OCI-LY7 (cell line): ENCODE measurements at regions not wholly inside any gene's neighbourhood (a gene's known extent, or its start where the extent isn't known, plus 50 kb on each side); places are given as distances from the start of the nearest gene placed in this dataset.

Experiments
- BruUV-seq: library from RNA; stranded (reverse); fragments of 400-500 nt; replicated peaks from 2 replicates; lab custom pipeline; 2021; lab: Mats Ljungman, UMichigan
- CTCF ChIA-PET: fragments of 300-600 bp; sonication (Branson Sonifier 250); formaldehyde crosslinking; loops from one replicate; lab custom pipeline; 2022; ENCODE audit warnings: antibody characterized with exemption; ENCODE audit not compliant: unreplicated experiment; lab: Charles Lee
- POLR2A ChIA-PET: fragments of 300-600 bp; sonication (Branson Sonifier 250); formaldehyde crosslinking; loops from one replicate; lab custom pipeline; 2022; ENCODE audit warnings: antibody characterized with exemption; lab: Charles Lee
- DNase-seq: peaks from one replicate; pipeline ENCODE4 v3.0.0-alpha.2; 2015; ENCODE audit warnings: low spot score
- H2AFZ ChIP-seq: fragments of 200-600 bp; sonication (generic), shearing (Covaris generic); 2 replicates; pipeline ENCODE4 v1.6.1; 2014; ENCODE audit warnings: mild to moderate bottlenecking, antibody characterized with exemption, low read length, moderate library complexity
- H3K27ac ChIP-seq: fragments of 200-600 bp; sonication (generic); 2 replicates; pipeline ENCODE4 v1.5.1; 2014; ENCODE audit warnings: mixed run types, low read depth, mild to moderate bottlenecking, moderate library complexity, low read length, inconsistent platforms; ENCODE audit not compliant: poor library complexity, severe bottlenecking
- H3K36me3 ChIP-seq: fragments of 200-600 bp; sonication (generic); 2 replicates; pipeline ENCODE4 v1.6.1; 2014; ENCODE audit warnings: mild to moderate bottlenecking, antibody characterized with exemption, low read length, moderate library complexity, mixed read lengths; ENCODE audit not compliant: insufficient read depth
- H3K4me1 ChIP-seq: fragments of 200-600 bp; sonication (generic); 2 replicates; pipeline ENCODE4 v1.5.1; 2014; ENCODE audit warnings: mild to moderate bottlenecking, low read length; ENCODE audit not compliant: insufficient read depth, poor library complexity, severe bottlenecking
- H3K4me2 ChIP-seq: fragments of 200-600 bp; sonication (generic); 2 replicates; pipeline ENCODE4 v1.6.1; 2014; ENCODE audit warnings: mild to moderate bottlenecking, low read length
- H3K4me3 ChIP-seq: fragments of 200-600 bp; sonication (generic); 2 replicates; pipeline ENCODE4 v1.5.1; 2014; ENCODE audit warnings: mild to moderate bottlenecking, low read depth, low read length; ENCODE audit not compliant: poor library complexity, severe bottlenecking
- H3K79me2 ChIP-seq: fragments of 200-600 bp; sonication (generic); 2 replicates; pipeline ENCODE4 v1.6.1; 2016; ENCODE audit warnings: low read depth, mild to moderate bottlenecking, low read length, moderate library complexity, mixed read lengths; ENCODE audit not compliant: insufficient read depth
- H3K9me2 ChIP-seq: fragments of 200-600 bp; sonication (generic); 2 replicates; pipeline ENCODE4 v1.6.1; 2016; ENCODE audit warnings: mild to moderate bottlenecking, low read length, mixed read lengths; ENCODE audit not compliant: insufficient read depth
- H3K9me3 ChIP-seq: fragments of 200-600 bp; sonication (generic); 2 replicates; pipeline ENCODE4 v1.6.1; 2014; ENCODE audit warnings: mild to moderate bottlenecking, mixed run types, low read length, mixed read lengths
- H4K20me1 ChIP-seq: fragments of 200-600 bp; sonication (generic); 2 replicates; pipeline ENCODE4 v1.6.1; 2014; ENCODE audit warnings: mild to moderate bottlenecking, antibody characterized with exemption, low read length, moderate library complexity, mixed read lengths; ENCODE audit not compliant: insufficient read depth
- EZH2phosphoT487 ChIP-seq: fragments of 200-600 bp; sonication (generic); IDR thresholded peaks from 2 replicates; pipeline ENCODE4 v1.6.1; 2018; ENCODE audit warnings: low read depth, borderline replicate concordance, mild to moderate bottlenecking, mixed run types, antibody characterized with exemption, low read length, moderate library complexity, mixed read lengths
- intact Hi-C: fragments of 100-400 bp; cut with micrococcal nuclease; formaldehyde crosslinking; loops from one replicate; pipeline ENCODE4 v1.10.0; 2022; ENCODE audit not compliant: unreplicated experiment
- TF ChIP-seq, protein P1 (sequence below): fragments of 200-600 bp; sonication (generic); conservative IDR thresholded peaks from 2 replicates; pipeline ENCODE4 v1.5.1; 2014; ENCODE audit warnings: mild to moderate bottlenecking, antibody characterized with exemption, low read length, moderate library complexity, mixed read lengths

DNA sequence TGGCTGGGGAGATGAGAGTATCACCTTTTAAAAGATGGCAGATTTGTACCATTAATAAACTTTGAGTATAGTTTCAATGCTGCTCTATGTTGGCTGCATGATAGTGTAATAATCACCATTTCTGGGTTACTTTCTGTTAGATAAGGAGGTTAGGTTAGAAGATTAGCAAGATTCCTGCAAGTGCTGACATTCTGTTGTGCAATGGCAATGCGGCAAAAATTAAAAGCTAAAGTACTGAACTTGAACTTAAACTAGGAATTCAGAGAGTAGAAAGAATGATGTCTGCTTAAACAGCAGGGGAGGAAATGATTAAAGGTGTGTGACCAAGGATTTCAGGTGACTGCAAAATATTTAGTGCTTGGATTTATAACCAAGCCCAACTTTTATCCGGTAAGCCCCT, 399.8 kb upstream of the MON1B start:
- H3K4me3 ChIP-seq = no peak overlapping the region
- H3K27ac ChIP-seq = no peak overlapping the region
- no peak for DNase-seq
- no TSS peak for BruUV-seq
- H3K79me2 ChIP-seq = no peaks in the 10 kb centered on the region
- H3K4me2 ChIP-seq = no peak overlapping the region
- TF ChIP-seq, protein P1, sequence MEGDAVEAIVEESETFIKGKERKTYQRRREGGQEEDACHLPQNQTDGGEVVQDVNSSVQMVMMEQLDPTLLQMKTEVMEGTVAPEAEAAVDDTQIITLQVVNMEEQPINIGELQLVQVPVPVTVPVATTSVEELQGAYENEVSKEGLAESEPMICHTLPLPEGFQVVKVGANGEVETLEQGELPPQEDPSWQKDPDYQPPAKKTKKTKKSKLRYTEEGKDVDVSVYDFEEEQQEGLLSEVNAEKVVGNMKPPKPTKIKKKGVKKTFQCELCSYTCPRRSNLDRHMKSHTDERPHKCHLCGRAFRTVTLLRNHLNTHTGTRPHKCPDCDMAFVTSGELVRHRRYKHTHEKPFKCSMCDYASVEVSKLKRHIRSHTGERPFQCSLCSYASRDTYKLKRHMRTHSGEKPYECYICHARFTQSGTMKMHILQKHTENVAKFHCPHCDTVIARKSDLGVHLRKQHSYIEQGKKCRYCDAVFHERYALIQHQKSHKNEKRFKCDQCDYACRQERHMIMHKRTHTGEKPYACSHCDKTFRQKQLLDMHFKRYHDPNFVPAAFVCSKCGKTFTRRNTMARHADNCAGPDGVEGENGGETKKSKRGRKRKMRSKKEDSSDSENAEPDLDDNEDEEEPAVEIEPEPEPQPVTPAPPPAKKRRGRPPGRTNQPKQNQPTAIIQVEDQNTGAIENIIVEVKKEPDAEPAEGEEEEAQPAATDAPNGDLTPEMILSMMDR = no peak
- TF ChIP-seq EZH2phosphoT487 = no peak
- POLR2A ChIA-PET = no interaction called here
- no peaks in the 10 kb centered on the region for H4K20me1 ChIP-seq
- no peak overlapping the region for H2AFZ ChIP-seq
- H3K4me1 ChIP-seq = no peaks in the 10 kb centered on the region
- H3K36me3 ChIP-seq = no peaks in the 10 kb centered on the region
- intact Hi-C loops = no loop called here
- CTCF ChIA-PET = no interaction called here
- H3K9me3 ChIP-seq = no peaks in the 10 kb centered on the region
- no peaks in the 10 kb centered on the region for H3K9me2 ChIP-seq

DNA sequence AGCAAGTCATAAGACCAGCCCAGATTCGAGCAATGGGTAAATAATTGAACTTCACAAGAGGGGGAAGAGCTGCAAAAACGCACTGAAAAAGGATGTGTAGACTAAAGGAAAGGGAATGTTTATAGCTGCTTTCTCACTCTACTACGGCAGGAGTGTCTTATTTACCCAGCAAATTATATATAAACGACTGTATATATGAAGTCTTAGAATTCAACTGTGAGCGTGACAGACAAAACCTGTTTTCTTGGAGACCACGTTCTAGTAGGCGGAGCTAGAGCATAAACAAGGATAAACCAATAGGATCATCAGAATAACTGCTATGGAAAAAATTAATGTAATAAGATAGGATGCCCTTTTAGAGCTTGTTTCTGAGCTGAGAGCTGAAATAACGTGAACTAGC, 394.6 kb upstream of the MON1B start:
- ChIA-PET POLR2A (no interaction called here), CTCF (no interaction called here)
- no peak overlapping the region for H2AFZ ChIP-seq
- no peaks in the 10 kb centered on the region for H3K36me3 ChIP-seq
- BruUV-seq = no TSS peak
- intact Hi-C loops = no loop called here
- TF ChIP-seq, protein P1 = no peak
- TF ChIP-seq EZH2phosphoT487 = no peak
- H3K9me3 ChIP-seq = no peaks in the 10 kb centered on the region
- no peaks in the 10 kb centered on the region for H3K79me2 ChIP-seq
- H3K4me1 ChIP-seq = no peaks in the 10 kb centered on the region
- no peaks in the 10 kb centered on the region for H4K20me1 ChIP-seq
- no peak for DNase-seq
- no peaks in the 10 kb centered on the region for H3K9me2 ChIP-seq
- H3K4me2 ChIP-seq = no peak overlapping the region
- no peak overlapping the region for H3K4me3 ChIP-seq
- H3K27ac ChIP-seq = no peak overlapping the region

DNA sequence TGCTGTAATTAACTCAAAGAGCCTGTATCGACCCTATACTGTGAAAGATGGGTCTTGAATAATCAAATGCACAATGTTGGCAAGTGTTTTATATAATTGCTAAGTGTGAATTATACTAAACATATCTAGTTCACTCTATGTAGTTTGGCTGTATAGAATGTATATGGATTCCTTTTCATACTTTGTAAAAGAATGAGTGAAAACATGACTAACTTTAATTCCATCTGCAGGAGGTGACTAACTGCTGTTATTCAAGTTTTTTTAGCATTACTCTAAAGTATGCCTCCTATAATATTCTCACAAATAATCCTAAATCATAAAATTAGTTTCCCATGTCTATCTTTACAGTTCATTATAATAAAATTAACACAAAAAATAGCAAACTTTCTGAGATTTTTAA, 394.0 kb upstream of the MON1B start:
- BruUV-seq = no TSS peak

More for the DNA sequence above, 394.0 kb upstream of the MON1B start:
- H3K79me2 ChIP-seq = no peaks in the 10 kb centered on the region
- no peak for DNase-seq
- no peak overlapping the region for H3K27ac ChIP-seq
- H4K20me1 ChIP-seq = no peaks in the 10 kb centered on the region
- intact Hi-C loops = no loop called here
- TF ChIP-seq, protein P1 = no peak
- no peak for TF ChIP-seq EZH2phosphoT487
- POLR2A ChIA-PET = interaction anchor here (0.7 to 1.1 kb wide), 2 partner anchors 56 to 105 kb away, joined by 3 read pairs; no protein-coding TSS in a partner anchor
- H3K36me3 ChIP-seq = no peaks in the 10 kb centered on the region
- no peak overlapping the region for H3K4me2 ChIP-seq
- H3K4me3 ChIP-seq = no peak overlapping the region
- no peaks in the 10 kb centered on the region for H3K4me1 ChIP-seq
- no peak overlapping the region for H2AFZ ChIP-seq
- H3K9me2 ChIP-seq = no peaks in the 10 kb centered on the region
- H3K9me3 ChIP-seq = no peaks in the 10 kb centered on the region
- CTCF ChIA-PET = no interaction called here
